ENCODE measurements at regions not wholly inside any gene's neighbourhood (a gene's known extent, or its start where the extent isn't known, plus 50 kb on each side); places are given as distances from the start of the nearest gene placed in this dataset.

DNA sequence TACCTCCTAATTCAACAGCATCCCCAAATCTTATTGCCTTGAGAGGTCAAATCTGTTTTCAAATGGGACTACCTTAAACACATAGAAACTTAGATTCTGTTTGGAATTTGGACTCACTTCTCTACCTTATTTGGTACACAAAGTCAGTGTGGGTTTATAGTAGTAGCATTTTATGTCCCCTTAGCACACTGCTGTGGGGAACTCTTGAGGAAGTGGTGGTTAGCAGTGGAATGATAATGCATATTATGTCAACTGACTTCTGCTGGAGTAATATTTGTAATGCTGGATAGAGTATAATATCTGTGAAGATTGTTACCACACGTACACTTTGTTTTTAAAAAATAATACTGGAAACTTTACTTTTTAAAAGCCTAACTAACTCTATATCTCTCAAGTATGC is 386.3 kb downstream of the NDFIP2 start:
- Histone ChIP-seq H3K4me1 (peaks cover 0 to 12% (median 1%) of the 10 kb centered on the region in 4 donors), H3K27ac (no peak overlapping the region), H3K9me3 (no peaks in the 10 kb centered on the region), H3K4me3 (no peak overlapping the region), H3K36me3 (no peaks in the 10 kb centered on the region), H3K27me3 (no peaks in the 10 kb centered on the region)
- TF ChIP-seq, protein P1, sequence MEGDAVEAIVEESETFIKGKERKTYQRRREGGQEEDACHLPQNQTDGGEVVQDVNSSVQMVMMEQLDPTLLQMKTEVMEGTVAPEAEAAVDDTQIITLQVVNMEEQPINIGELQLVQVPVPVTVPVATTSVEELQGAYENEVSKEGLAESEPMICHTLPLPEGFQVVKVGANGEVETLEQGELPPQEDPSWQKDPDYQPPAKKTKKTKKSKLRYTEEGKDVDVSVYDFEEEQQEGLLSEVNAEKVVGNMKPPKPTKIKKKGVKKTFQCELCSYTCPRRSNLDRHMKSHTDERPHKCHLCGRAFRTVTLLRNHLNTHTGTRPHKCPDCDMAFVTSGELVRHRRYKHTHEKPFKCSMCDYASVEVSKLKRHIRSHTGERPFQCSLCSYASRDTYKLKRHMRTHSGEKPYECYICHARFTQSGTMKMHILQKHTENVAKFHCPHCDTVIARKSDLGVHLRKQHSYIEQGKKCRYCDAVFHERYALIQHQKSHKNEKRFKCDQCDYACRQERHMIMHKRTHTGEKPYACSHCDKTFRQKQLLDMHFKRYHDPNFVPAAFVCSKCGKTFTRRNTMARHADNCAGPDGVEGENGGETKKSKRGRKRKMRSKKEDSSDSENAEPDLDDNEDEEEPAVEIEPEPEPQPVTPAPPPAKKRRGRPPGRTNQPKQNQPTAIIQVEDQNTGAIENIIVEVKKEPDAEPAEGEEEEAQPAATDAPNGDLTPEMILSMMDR (IDR thresholded peaks at IDR 0.05) = no peak
- TF ChIP-seq EP300 (IDR thresholded peaks at IDR 0.05; ENCODE audit: low read depth) = no peak
- TF ChIP-seq POLR2A (IDR thresholded peaks at IDR 0.05) = no peak
- no peak for TF ChIP-seq POLR2AphosphoS5 (IDR thresholded peaks at IDR 0.05)
- in situ Hi-C loops (cut with MboI; ENCODE audit: low pct_ligation_motif_present in 1 of 4, low pct_unique_long_range_greater_than_20kb in 1 of 4, low sequenced_read_pairs in 3 of 4) (no loop called here), intact Hi-C loops (cut with DNase I; ENCODE audit: low total_unique reads) (no loop called here)
- whole genome bisulfite sequencing, 2 donors (ENCODE audit: low coverage in 1 of 2) = 23 to 34% methylated on average over 1 of the region's 1 CpG
- no peak for DNase-seq

DNA sequence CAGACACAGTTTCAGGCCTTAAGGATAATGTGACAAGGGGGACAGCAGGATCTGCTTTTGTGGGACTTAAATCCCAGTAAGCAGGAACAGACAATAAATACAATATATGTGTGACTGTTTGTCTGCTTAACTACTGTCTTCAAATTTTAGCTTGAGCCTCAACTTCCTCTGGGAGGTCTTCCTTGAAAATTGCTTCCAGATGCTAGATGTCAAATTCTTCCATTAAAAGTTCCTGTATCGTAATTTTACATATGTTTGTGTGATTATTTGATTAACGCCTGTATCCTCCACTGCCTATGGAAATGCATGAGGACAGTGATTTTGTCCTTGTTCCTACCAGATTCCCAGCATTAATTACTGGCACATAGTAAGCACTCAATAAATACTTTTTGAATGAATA is 385.5 kb downstream of the NDFIP2 start:
- 84 to 93% methylated on average over 2 of the region's 2 CpGs for whole genome bisulfite sequencing, 2 donors (ENCODE audit: low coverage in 1 of 2)
- intact Hi-C loops (cut with DNase I; ENCODE audit: low total_unique reads) = no loop called here
- no peaks in the 10 kb centered on the region for H3K36me3 ChIP-seq

DNA sequence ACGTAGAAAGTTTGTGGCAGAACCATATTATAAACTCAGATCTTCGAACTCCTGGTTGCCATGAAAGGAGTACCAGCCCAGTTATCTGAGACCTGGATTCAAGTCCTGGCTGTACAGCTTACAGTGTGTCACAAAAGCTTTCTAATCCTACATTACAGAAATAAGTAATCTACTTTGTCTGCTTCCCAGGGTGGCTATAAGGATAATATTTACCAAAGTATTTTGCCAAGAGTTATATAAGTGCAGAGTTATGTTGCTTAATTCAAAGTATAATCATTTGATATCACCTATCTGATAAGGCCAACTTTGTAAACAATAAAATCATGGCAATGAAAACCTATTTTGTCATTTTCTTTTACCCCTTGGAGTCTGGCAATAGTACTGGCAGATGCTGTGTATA is 381.6 kb downstream of the NDFIP2 start:
- Histone ChIP-seq H3K27me3 (no peaks in the 10 kb centered on the region), H3K27ac (peak overlapping the region in 2 of 4 donors; percentile 1 to 61), H3K4me1 (peaks cover 0 to 7% (median 2%) of the 10 kb centered on the region in 4 donors), H3K4me3 (no peak overlapping the region), H3K9me3 (no peaks in the 10 kb centered on the region), H3K36me3 (no peaks in the 10 kb centered on the region)
- in situ Hi-C loops (cut with MboI; ENCODE audit: low pct_ligation_motif_present in 1 of 4, low pct_unique_long_range_greater_than_20kb in 1 of 4, low sequenced_read_pairs in 3 of 4) = no loop called here
- DNase-seq = no peak
- 45 to 60% methylated on average over 1 to 2 of the region's 2 CpGs for WGBS, 2 donors (ENCODE audit: low coverage in 1 of 2)
- TF ChIP-seq POLR2AphosphoS5 (IDR thresholded peaks at IDR 0.05) (no peak), POLR2A (IDR thresholded peaks at IDR 0.05) (no peak), EP300 (IDR thresholded peaks at IDR 0.05; ENCODE audit: low read depth) (no peak)
- TF ChIP-seq, protein P1 (IDR thresholded peaks at IDR 0.05) = no peak
- intact Hi-C loops (cut with DNase I; ENCODE audit: low total_unique reads) = no loop called here

More for the DNA sequence above, 385.5 kb downstream of the NDFIP2 start:
- H3K4me1 ChIP-seq = peaks cover 0 to 14% (median 2%) of the 10 kb centered on the region in 4 donors
- TF ChIP-seq, protein P1 (IDR thresholded peaks at IDR 0.05) = no peak
- no peak for TF ChIP-seq POLR2AphosphoS5 (IDR thresholded peaks at IDR 0.05)
- TF ChIP-seq EP300 (IDR thresholded peaks at IDR 0.05; ENCODE audit: low read depth) = no peak
- no peak for TF ChIP-seq POLR2A (IDR thresholded peaks at IDR 0.05)
- no peak overlapping the region for H3K4me3 ChIP-seq
- H3K9me3 ChIP-seq = no peaks in the 10 kb centered on the region
- no peaks in the 10 kb centered on the region for H3K27me3 ChIP-seq
- no peak for DNase-seq
- in situ Hi-C loops (cut with MboI; ENCODE audit: low pct_ligation_motif_present in 1 of 4, low pct_unique_long_range_greater_than_20kb in 1 of 4, low sequenced_read_pairs in 3 of 4) = no loop called here
- H3K27ac ChIP-seq = no peak overlapping the region

DNA sequence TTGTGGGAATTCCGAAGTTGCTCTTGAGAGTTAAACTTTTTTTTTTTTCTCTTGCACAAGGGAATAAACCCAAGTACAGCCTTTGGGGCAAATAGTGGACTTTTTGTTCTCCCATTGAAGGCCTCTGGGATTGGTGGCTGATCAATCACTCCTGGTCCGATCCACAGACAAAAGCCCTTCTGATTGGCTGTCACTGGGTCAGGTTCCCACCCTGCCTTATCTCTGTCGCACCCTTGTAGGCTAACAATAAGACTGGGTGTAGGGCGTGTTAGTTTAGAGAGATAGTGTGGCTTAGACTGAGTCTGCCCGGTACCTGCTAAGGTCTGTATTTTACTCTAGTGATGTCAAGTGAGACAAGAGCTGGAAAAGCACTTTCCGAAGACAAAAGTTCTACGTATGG is 380.8 kb downstream of the NDFIP2 start:
- H3K9me3 ChIP-seq = no peaks in the 10 kb centered on the region
- peaks cover 0 to 7% (median 2%) of the 10 kb centered on the region in 4 donors for H3K4me1 ChIP-seq
- peak overlapping the region in 3 of 4 donors; percentile 1 to 61 (median 19) for H3K27ac ChIP-seq
- H3K36me3 ChIP-seq = no peaks in the 10 kb centered on the region
- peak; percentile 39 for DNase-seq
- H3K27me3 ChIP-seq = no peaks in the 10 kb centered on the region
- in situ Hi-C loops (cut with MboI; ENCODE audit: low pct_ligation_motif_present in 1 of 4, low pct_unique_long_range_greater_than_20kb in 1 of 4, low sequenced_read_pairs in 3 of 4) = no loop called here
- intact Hi-C loops (cut with DNase I; ENCODE audit: low total_unique reads) = no loop called here
- 47 to 51% methylated on average over 4 to 7 of the region's 7 CpGs for WGBS, 2 donors (ENCODE audit: low coverage in 1 of 2)
- H3K4me3 ChIP-seq = no peak overlapping the region
- TF ChIP-seq POLR2AphosphoS5 (IDR thresholded peaks at IDR 0.05) (no peak), EP300 (IDR thresholded peaks at IDR 0.05; ENCODE audit: low read depth) (no peak), POLR2A (IDR thresholded peaks at IDR 0.05) (no peak)
- TF ChIP-seq, protein P1 (IDR thresholded peaks at IDR 0.05) = no peak

Data from transverse colon (tissue), 4 donors.